ENCODE measurements at regions not wholly inside any gene's neighbourhood (a gene's known extent, or its start where the extent isn't known, plus 50 kb on each side); places are given as distances from the start of the nearest gene placed in this dataset.

DNA sequence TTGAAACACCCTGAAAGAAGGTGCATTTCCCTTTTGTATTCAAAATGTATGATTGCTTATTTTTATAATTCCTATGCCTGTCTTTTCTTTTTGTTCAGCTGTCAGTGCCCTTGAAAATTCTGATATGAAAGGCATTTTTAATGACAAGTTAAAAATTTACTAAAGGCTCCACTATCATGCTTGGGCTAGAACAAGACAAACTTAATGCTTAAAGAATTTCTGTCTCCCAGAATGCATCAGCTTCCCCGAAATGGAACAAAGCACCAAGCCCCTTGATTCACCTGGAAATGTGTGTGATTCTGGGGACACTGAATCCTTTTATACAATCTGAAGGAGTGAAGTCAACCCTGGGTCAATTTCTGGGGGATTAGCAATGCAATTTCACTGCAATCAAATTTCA, 457.5 kb downstream of the LMO4 start:
- H3K9ac ChIP-seq (ENCODE audit: insufficient read depth, low read length, poor library complexity, severe bottlenecking): no peak overlapping the region
- no peak overlapping the region for H2AFZ ChIP-seq (ENCODE audit: insufficient read depth, low read depth, low read length, poor library complexity, severe bottlenecking)
- Mint-ChIP-seq H3K27ac (no peak overlapping the region), H3K27me3 (ENCODE audit: low read depth in 3 of 3) (no peaks in the 10 kb centered on the region), H3K36me3 (no peaks in the 10 kb centered on the region), H3K4me1 (peaks cover 9% of the 10 kb centered on the region), H3K9me3 (peaks cover 0 to 2% (median 0%) of the 10 kb centered on the region in 7 donors), H3K4me3 (no peak overlapping the region)
- no peak for DNase-seq
- no peak overlapping the region for H3K27ac ChIP-seq (ENCODE audit: low read depth in 1 of 2, low read length in 2 of 2)
- TF ChIP-seq, protein P1, sequence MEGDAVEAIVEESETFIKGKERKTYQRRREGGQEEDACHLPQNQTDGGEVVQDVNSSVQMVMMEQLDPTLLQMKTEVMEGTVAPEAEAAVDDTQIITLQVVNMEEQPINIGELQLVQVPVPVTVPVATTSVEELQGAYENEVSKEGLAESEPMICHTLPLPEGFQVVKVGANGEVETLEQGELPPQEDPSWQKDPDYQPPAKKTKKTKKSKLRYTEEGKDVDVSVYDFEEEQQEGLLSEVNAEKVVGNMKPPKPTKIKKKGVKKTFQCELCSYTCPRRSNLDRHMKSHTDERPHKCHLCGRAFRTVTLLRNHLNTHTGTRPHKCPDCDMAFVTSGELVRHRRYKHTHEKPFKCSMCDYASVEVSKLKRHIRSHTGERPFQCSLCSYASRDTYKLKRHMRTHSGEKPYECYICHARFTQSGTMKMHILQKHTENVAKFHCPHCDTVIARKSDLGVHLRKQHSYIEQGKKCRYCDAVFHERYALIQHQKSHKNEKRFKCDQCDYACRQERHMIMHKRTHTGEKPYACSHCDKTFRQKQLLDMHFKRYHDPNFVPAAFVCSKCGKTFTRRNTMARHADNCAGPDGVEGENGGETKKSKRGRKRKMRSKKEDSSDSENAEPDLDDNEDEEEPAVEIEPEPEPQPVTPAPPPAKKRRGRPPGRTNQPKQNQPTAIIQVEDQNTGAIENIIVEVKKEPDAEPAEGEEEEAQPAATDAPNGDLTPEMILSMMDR (IDR thresholded peaks at IDR 0.05): no peak
- H3K27me3 ChIP-seq (ENCODE audit: control insufficient read depth in 2 of 2, insufficient read depth in 2 of 2, low read length in 2 of 2): no peaks in the 10 kb centered on the region
- H3K36me3 ChIP-seq (replicated peaks in 1 of 2; ENCODE audit: control insufficient read depth in 1 of 2, insufficient read depth in 2 of 2, low read length in 2 of 2): no peaks in the 10 kb centered on the region
- H4K20me1 ChIP-seq (ENCODE audit: insufficient read depth, low read length): no peaks in the 10 kb centered on the region
- no peaks in the 10 kb centered on the region for H3K79me2 ChIP-seq (ENCODE audit: insufficient read depth, low read length)
- no peaks in the 10 kb centered on the region for H3K9me3 ChIP-seq (replicated peaks in 1 of 2; ENCODE audit: control insufficient read depth in 1 of 2, insufficient read depth in 1 of 2, low read length in 2 of 2)
- H3K4me1 ChIP-seq (ENCODE audit: control insufficient read depth in 1 of 2, insufficient read depth in 2 of 2, low read length in 2 of 2): no peaks in the 10 kb centered on the region
- H3K4me2 ChIP-seq (replicated peaks; ENCODE audit: extremely low read depth, low read length, poor library complexity, severe bottlenecking): no peak overlapping the region
- no peak overlapping the region for H3K4me3 ChIP-seq (replicated peaks in 1 of 3; ENCODE audit: low read depth in 2 of 3, low read length in 3 of 3)
- intact Hi-C loops (cut with micrococcal nuclease): no loop called here
- WGBS (ENCODE audit: insufficient coverage): no CpG with 5 or more reads among the region's 1 CpG

DNA sequence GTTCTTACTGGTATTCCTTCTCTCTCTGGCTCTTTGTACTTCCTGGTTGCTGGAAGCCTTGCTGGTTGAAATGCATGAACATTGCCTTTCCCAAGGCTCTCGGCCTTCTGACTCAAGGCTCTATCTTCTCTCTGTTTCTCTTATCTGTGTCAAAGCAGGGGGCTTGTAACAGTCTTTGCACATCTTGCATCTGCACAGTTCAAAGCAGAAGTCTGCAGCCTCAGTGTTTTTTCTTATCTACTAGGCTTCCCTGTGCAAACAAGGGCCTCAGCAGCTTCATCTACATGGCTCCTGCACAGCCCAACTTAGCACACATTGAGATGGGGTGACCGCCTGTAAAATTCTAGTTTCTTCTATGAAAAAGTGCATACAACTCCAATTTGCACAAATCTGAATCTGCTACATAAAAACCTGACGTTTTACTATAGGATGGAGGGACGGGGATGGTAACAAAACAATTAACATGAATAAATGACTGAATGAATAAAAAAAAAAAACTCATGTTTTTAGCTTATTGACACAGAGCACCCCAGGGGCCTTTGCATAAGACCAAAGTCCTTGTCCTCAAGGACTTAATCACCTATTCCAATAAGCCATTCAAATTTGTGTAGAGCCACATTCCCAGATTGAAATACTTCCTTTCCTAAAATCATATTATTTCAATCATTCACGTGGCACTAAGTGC, 458.3 kb downstream of the LMO4 start:
- H3K27me3 ChIP-seq (ENCODE audit: control insufficient read depth in 2 of 2, insufficient read depth in 2 of 2, low read length in 2 of 2): no peaks in the 10 kb centered on the region
- no peak overlapping the region for H3K9ac ChIP-seq (ENCODE audit: insufficient read depth, low read length, poor library complexity, severe bottlenecking)
- no peak overlapping the region for H2AFZ ChIP-seq (ENCODE audit: insufficient read depth, low read depth, low read length, poor library complexity, severe bottlenecking)
- Mint-ChIP-seq H3K36me3 (no peaks in the 10 kb centered on the region), H3K27me3 (ENCODE audit: low read depth in 3 of 3) (no peaks in the 10 kb centered on the region), H3K4me1 (peaks cover 9% of the 10 kb centered on the region), H3K27ac (no peak overlapping the region), H3K9me3 (peaks cover 0 to 2% (median 0%) of the 10 kb centered on the region in 7 donors), H3K4me3 (no peak overlapping the region)
- H3K27ac ChIP-seq (ENCODE audit: low read depth in 1 of 2, low read length in 2 of 2): no peak overlapping the region
- no peaks in the 10 kb centered on the region for H3K36me3 ChIP-seq (replicated peaks in 1 of 2; ENCODE audit: control insufficient read depth in 1 of 2, insufficient read depth in 2 of 2, low read length in 2 of 2)
- H4K20me1 ChIP-seq (ENCODE audit: insufficient read depth, low read length): no peaks in the 10 kb centered on the region
- TF ChIP-seq, protein P1 (IDR thresholded peaks at IDR 0.05): no peak
- no peaks in the 10 kb centered on the region for H3K9me3 ChIP-seq (replicated peaks in 1 of 2; ENCODE audit: control insufficient read depth in 1 of 2, insufficient read depth in 1 of 2, low read length in 2 of 2)
- intact Hi-C loops (cut with micrococcal nuclease): no loop called here
- WGBS (ENCODE audit: insufficient coverage): 100% methylated on average over 1 of the region's 5 CpGs
- H3K4me1 ChIP-seq (ENCODE audit: control insufficient read depth in 1 of 2, insufficient read depth in 2 of 2, low read length in 2 of 2): no peaks in the 10 kb centered on the region
- no peaks in the 10 kb centered on the region for H3K79me2 ChIP-seq (ENCODE audit: insufficient read depth, low read length)
- no peak overlapping the region for H3K4me3 ChIP-seq (replicated peaks in 1 of 3; ENCODE audit: low read depth in 2 of 3, low read length in 3 of 3)
- no peak for DNase-seq
- no peak overlapping the region for H3K4me2 ChIP-seq (replicated peaks; ENCODE audit: extremely low read depth, low read length, poor library complexity, severe bottlenecking)

Data from CD14-positive monocyte (primary cell).